Adrenal gland (tissue), 5 donors: ENCODE measurements at regions not wholly inside any gene's neighbourhood (a gene's known extent, or its start where the extent isn't known, plus 50 kb on each side); places are given as distances from the start of the nearest gene placed in this dataset.

ENCODE experiments used
- CTCF ChIP-seq, 6 experiments: fragments of 450-650 bp in 4 of 6; fragments of 200-600 bp in 2 of 6; sonication (generic) in 1 of 6; IDR thresholded peaks; 1 replicate in 5 of 6; 2 replicates in 1 of 6; pipeline versions ENCODE4 v1.5.1 to v1.8.0; 2016 to 2021; ENCODE audit warnings: antibody characterized with exemption in 6 of 6, mild to moderate bottlenecking in 2 of 6, moderate library complexity in 1 of 6
- POLR2A ChIP-seq, 2 donors: fragments of 450-650 bp; IDR thresholded peaks; one replicate each; pipeline ENCODE4 v1.6.1; 2017; ENCODE audit warnings: antibody characterized with exemption in 2 of 2, mild to moderate bottlenecking in 2 of 2, moderate library complexity in 1 of 2
- donor health status: DM: no; HTN: no; CAD: no.

GRCh38 chr10:35885076-35885475 is 243.0 kb upstream of the FZD8 start:
- no peak for TF ChIP-seq CTCF (IDR thresholded peaks at IDR 0.05)
- TF ChIP-seq POLR2A (IDR thresholded peaks at IDR 0.05) = no peak
